CD14-positive monocyte (primary cell): ENCODE measurements at regions not wholly inside any gene's neighbourhood (a gene's known extent, or its start where the extent isn't known, plus 50 kb on each side); places are given as distances from the start of the nearest gene placed in this dataset.
A peak's percentile ranks its signal among the peaks of the same experiment; 100 is the strongest.

Experiments
- DNase-seq, 3 donors: peaks; one replicate each; pipeline ENCODE4 v3.0.0-alpha.2; 2011 to 2022
- H2AFZ ChIP-seq: 2 replicates; pipeline ENCODE4 v1.6.0; 2012; ENCODE audit warnings: mild to moderate bottlenecking, low read depth, low read length, inconsistent platforms; ENCODE audit not compliant: insufficient read depth, poor library complexity, severe bottlenecking
- H3K27ac ChIP-seq, 2 donors: 1 replicate in 1 of 2; 2 replicates in 1 of 2; pipeline ENCODE4 v1.5.1; 2012 to 2013; ENCODE audit warnings: low read length in 2 of 2, control low read depth in 1 of 2, inconsistent platforms in 1 of 2, low read depth in 1 of 2, mild to moderate bottlenecking in 1 of 2
- H3K27me3 ChIP-seq, 2 donors: one replicate each; pipeline versions ENCODE4 v1.6.0 to v1.6.1; 2011 to 2013; ENCODE audit warnings: low read length in 2 of 2; ENCODE audit not compliant: control insufficient read depth in 2 of 2, insufficient read depth in 2 of 2
- H3K36me3 ChIP-seq, 2 donors: replicated peaks in 1 of 2; 1 replicate in 1 of 2; 2 replicates in 1 of 2; pipeline versions ENCODE4 v1.5.1 to v1.6.1; 2012 to 2013; ENCODE audit warnings: low read length in 2 of 2, control low read depth in 1 of 2, inconsistent platforms in 1 of 2, mild to moderate bottlenecking in 1 of 2; ENCODE audit not compliant: insufficient read depth in 2 of 2, control insufficient read depth in 1 of 2
- H3K4me1 ChIP-seq, 2 donors: 1 replicate in 1 of 2; 2 replicates in 1 of 2; pipeline versions ENCODE4 v1.5.1 to v1.6.1; 2012 to 2013; ENCODE audit warnings: low read length in 2 of 2, control low read depth in 1 of 2, inconsistent platforms in 1 of 2, mild to moderate bottlenecking in 1 of 2, moderate library complexity in 1 of 2; ENCODE audit not compliant: insufficient read depth in 2 of 2, control insufficient read depth in 1 of 2
- H3K4me2 ChIP-seq: replicated peaks from 2 replicates; pipeline ENCODE3; 2012; ENCODE audit warnings: low read length, moderate library complexity, mild to moderate bottlenecking; ENCODE audit not compliant: poor library complexity, severe bottlenecking; ENCODE audit errors: extremely low read depth
- H3K4me3 ChIP-seq, 3 experiments: fragments of 200-600 bp in 1 of 3; sonication (generic) in 1 of 3; replicated peaks in 1 of 3; 1 replicate in 2 of 3; 2 replicates in 1 of 3; pipeline ENCODE4 v1.5.1; 2011 to 2013; ENCODE audit warnings: low read length in 3 of 3, mild to moderate bottlenecking in 3 of 3, control low read depth in 2 of 3, low read depth in 2 of 3, inconsistent platforms in 1 of 3, moderate library complexity in 1 of 3
- H3K79me2 ChIP-seq: 2 replicates; pipeline ENCODE4 v1.6.0; 2012; ENCODE audit warnings: mild to moderate bottlenecking, control low read depth, inconsistent platforms, low read length, moderate library complexity; ENCODE audit not compliant: insufficient read depth
- H3K9ac ChIP-seq: 2 replicates; pipeline ENCODE4 v1.6.0; 2017; ENCODE audit warnings: low read length, mild to moderate bottlenecking; ENCODE audit not compliant: insufficient read depth, poor library complexity, severe bottlenecking
- H3K9me3 ChIP-seq, 2 donors: replicated peaks in 1 of 2; 1 replicate in 1 of 2; 2 replicates in 1 of 2; pipeline versions ENCODE4 v1.5.1 to v1.6.1; 2012 to 2013; ENCODE audit warnings: low read length in 2 of 2, control low read depth in 1 of 2; ENCODE audit not compliant: control insufficient read depth in 1 of 2, insufficient read depth in 1 of 2
- H4K20me1 ChIP-seq: 2 replicates; pipeline ENCODE4 v1.6.0; 2012; ENCODE audit warnings: mild to moderate bottlenecking, low read length, control low read depth, moderate library complexity; ENCODE audit not compliant: insufficient read depth
- H3K27ac Mint-ChIP-seq, 7 donors: one replicate each; pipeline ENCODE4 v1.8.0; 2020; ENCODE audit warnings: mild to moderate bottlenecking in 7 of 7, mixed read lengths in 7 of 7, moderate library complexity in 6 of 7, inconsistent platforms in 2 of 7
- H3K27me3 Mint-ChIP-seq, 3 donors: one replicate each; pipeline ENCODE4 v1.8.0; 2021 to 2022; ENCODE audit warnings: low read depth in 3 of 3, mild to moderate bottlenecking in 3 of 3, mixed read lengths in 3 of 3, moderate library complexity in 3 of 3, inconsistent platforms in 1 of 3
- H3K36me3 Mint-ChIP-seq, 2 donors: one replicate each; pipeline ENCODE4 v1.8.0; 2020; ENCODE audit warnings: mixed read lengths in 2 of 2, inconsistent platforms in 1 of 2, mild to moderate bottlenecking in 1 of 2
- H3K4me1 Mint-ChIP-seq: one replicate; pipeline ENCODE4 v1.8.0; 2020; ENCODE audit warnings: mild to moderate bottlenecking, mixed read lengths
- H3K4me3 Mint-ChIP-seq, 2 donors: one replicate each; pipeline ENCODE4 v1.8.0; 2020; ENCODE audit warnings: mild to moderate bottlenecking in 2 of 2, mixed read lengths in 2 of 2, moderate library complexity in 1 of 2
- H3K9me3 Mint-ChIP-seq, 7 donors: one replicate each; pipeline ENCODE4 v1.8.0; 2020 to 2022; ENCODE audit warnings: mixed read lengths in 7 of 7, mild to moderate bottlenecking in 6 of 7, moderate library complexity in 6 of 7, inconsistent platforms in 2 of 7
- WGBS: methylation state at CpG from one replicate; pipeline ENCODE4 v1.1.5; 2013; ENCODE audit warnings: missing lambda C conversion rate; ENCODE audit not compliant: insufficient coverage; 5-methylcytosine and 5-hydroxymethylcytosine counted together
- intact Hi-C, 2 donors: fragments of 100-400 bp; cut with micrococcal nuclease; formaldehyde crosslinking; loops; one replicate each; pipeline versions ENCODE4 v1.15.0 to v1.15.1; 2023
- TF ChIP-seq, protein P1 (sequence below): fragments of 200-600 bp; IDR thresholded peaks from one replicate; pipeline ENCODE4 v1.8.0; 2022; ENCODE audit warnings: antibody characterized with exemption, mild to moderate bottlenecking

DNA sequence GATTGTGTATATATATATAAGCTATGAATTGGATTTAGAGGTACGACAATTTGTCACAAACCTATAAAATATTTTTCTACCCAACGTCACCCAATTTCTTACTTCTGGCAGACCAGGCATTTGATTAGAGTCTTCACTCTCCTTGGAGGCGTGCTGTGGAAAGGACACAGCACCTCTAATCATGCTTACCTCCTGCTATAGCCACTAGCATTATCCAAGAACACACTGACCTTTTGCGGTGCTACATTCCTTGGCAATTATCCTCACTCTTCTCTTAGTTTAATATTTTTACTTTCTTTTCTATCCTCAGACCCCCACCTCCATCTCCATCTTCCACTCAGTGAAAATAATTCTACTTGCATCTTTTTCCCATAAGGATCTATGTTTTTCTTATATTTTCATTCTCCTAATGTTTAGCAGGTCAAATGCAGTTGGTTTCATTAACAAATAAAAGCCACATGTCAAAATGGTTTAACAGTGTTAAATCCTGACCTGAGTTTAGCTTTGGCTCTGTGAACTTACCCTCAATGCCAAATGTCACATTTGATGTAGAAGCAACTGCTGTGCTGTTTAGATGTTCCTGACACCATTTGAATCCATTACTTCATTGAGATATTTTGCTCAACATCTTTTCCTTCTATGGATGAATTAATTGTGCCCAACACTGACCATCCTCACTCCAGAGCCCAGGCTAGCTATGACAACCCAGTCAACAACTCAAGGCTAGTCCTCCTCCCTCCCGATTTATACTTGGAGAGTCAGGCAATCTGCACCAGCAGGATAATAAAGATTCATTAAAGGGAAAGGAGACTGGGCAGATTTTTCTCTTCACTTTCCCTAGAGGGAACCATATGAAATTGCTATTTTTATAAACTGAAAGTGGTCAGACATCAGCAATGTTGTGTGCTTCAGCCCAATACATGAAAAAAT, 240.5 kb downstream of the MREG start:
- Histone ChIP-seq H3K4me2 (no peak overlapping the region), H2AFZ (no peak overlapping the region)

DNA sequence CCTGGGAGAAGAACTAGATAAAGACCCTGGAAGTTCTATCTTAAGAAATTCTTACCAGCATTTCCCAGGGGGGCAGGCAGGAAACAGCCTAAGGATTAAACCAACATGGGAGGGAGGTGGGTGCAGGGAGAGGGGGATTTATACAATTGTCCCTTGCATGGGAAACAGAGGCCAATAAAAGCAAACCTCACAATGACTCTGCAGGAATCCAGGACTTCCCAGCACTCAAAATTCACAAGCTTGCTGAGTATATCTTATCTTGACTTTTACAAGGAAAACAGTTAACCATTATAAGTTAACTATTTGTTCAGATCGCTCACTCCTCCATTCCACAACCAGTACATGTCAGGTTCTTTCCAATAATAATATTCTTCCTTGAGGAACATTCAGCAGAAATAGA, 241.3 kb downstream of the MREG start:
- Histone ChIP-seq H3K27ac (no peak overlapping the region), H3K27me3 (peaks cover 0 to 7% of the 10 kb centered on the region in 2 donors), H3K36me3 (no peaks in the 10 kb centered on the region), H2AFZ (no peak overlapping the region), H3K9ac (no peak overlapping the region), H4K20me1 (no peaks in the 10 kb centered on the region), H3K4me2 (no peak overlapping the region), H3K79me2 (no peaks in the 10 kb centered on the region), H3K4me3 (no peak overlapping the region), H3K4me1 (peaks cover 11 to 17% of the 10 kb centered on the region in 2 donors), H3K9me3 (no peaks in the 10 kb centered on the region)
- Mint-ChIP-seq H3K27ac (no peak overlapping the region), H3K4me3 (no peak overlapping the region), H3K27me3 (peaks cover 4 to 28% (median 12%) of the 10 kb centered on the region in 3 donors), H3K9me3 (peaks cover 0 to 3% (median 1%) of the 10 kb centered on the region in 7 donors), H3K4me1 (peaks cover 24% of the 10 kb centered on the region), H3K36me3 (peaks cover 0 to 2% of the 10 kb centered on the region in 2 donors)
- intact Hi-C loops, result no loop called here
- TF ChIP-seq, protein P1, sequence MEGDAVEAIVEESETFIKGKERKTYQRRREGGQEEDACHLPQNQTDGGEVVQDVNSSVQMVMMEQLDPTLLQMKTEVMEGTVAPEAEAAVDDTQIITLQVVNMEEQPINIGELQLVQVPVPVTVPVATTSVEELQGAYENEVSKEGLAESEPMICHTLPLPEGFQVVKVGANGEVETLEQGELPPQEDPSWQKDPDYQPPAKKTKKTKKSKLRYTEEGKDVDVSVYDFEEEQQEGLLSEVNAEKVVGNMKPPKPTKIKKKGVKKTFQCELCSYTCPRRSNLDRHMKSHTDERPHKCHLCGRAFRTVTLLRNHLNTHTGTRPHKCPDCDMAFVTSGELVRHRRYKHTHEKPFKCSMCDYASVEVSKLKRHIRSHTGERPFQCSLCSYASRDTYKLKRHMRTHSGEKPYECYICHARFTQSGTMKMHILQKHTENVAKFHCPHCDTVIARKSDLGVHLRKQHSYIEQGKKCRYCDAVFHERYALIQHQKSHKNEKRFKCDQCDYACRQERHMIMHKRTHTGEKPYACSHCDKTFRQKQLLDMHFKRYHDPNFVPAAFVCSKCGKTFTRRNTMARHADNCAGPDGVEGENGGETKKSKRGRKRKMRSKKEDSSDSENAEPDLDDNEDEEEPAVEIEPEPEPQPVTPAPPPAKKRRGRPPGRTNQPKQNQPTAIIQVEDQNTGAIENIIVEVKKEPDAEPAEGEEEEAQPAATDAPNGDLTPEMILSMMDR, result no peak
- no peak for DNase-seq
- WGBS, result no CpG with 5 or more reads among the region's 1 CpG

More for the DNA sequence above, 240.5 kb downstream of the MREG start:
- H3K4me1 Mint-ChIP-seq, result peaks cover 24% of the 10 kb centered on the region
- peaks cover 0 to 5% (median 1%) of the 10 kb centered on the region in 7 donors for H3K9me3 Mint-ChIP-seq
- H3K27me3 ChIP-seq, result peaks cover 0 to 2% of the 10 kb centered on the region in 2 donors
- TF ChIP-seq, protein P1, result no peak
- H3K27me3 Mint-ChIP-seq, result peaks cover 4 to 30% (median 15%) of the 10 kb centered on the region in 3 donors
- H4K20me1 ChIP-seq, result no peaks in the 10 kb centered on the region
- H3K36me3 ChIP-seq, result no peaks in the 10 kb centered on the region
- H3K79me2 ChIP-seq, result no peaks in the 10 kb centered on the region
- intact Hi-C loops, result no loop called here
- H3K9me3 ChIP-seq, result no peaks in the 10 kb centered on the region
- H3K27ac ChIP-seq, result no peak overlapping the region
- H3K4me3 ChIP-seq, result no peak overlapping the region
- H3K9ac ChIP-seq, result no peak overlapping the region
- peak overlapping the region in 4 of 7 donors; percentile 27 to 61 (median 44) for H3K27ac Mint-ChIP-seq
- WGBS, result 96% methylated on average over 3 of the region's 5 CpGs
- peaks cover 11 to 17% of the 10 kb centered on the region in 2 donors for H3K4me1 ChIP-seq
- no peak for DNase-seq
- H3K4me3 Mint-ChIP-seq, result no peak overlapping the region
- H3K36me3 Mint-ChIP-seq, result peaks cover 0 to 2% of the 10 kb centered on the region in 2 donors
